ENCODE measurements at regions not wholly inside any gene's neighbourhood (a gene's known extent, or its start where the extent isn't known, plus 50 kb on each side); places are given as distances from the start of the nearest gene placed in this dataset.
"Not testable (repeated sequence)": the region's sequence is repeated elsewhere in the genome, so short reads cannot be mapped to it uniquely, and the experiment has no call there.

GRCh38 chr18:43786893-43787292 lies 509.6 kb upstream of the SYT4 start:
- no peaks in the 10 kb centered on the region for H3K4me1 ChIP-seq
- TF ChIP-seq EZH2 (IDR thresholded peaks at IDR 0.05) = no peak
- TF ChIP-seq EZH2phosphoT487 (IDR thresholded peaks at IDR 0.05) = no peak
- no peak for TF ChIP-seq CTCF (IDR thresholded peaks at IDR 0.05)

GRCh38 chr18:43787721-43788120 lies 510.4 kb upstream of the SYT4 start:
- H2AFZ ChIP-seq (replicated peaks); H3K27me3 Mint-ChIP-seq (ENCODE audit: insufficient read depth, low read depth); H3K36me3 Mint-ChIP-seq; H3K4me1 Mint-ChIP-seq; H4K20me1 ChIP-seq (ENCODE audit: low read depth); H3K4me2 ChIP-seq; H3K9ac ChIP-seq; H3K27ac Mint-ChIP-seq; H3K4me3 Mint-ChIP-seq; H3F3A ChIP-seq (ENCODE audit: low read depth); H3K79me2 ChIP-seq (ENCODE audit: low read depth); H3K9me3 ChIP-seq (ENCODE audit: low read depth); H3K27me3 ChIP-seq; H3K36me3 ChIP-seq; H3K27ac ChIP-seq; H3K4me1 ChIP-seq; H3K9me3 Mint-ChIP-seq; DNase-seq (ENCODE audit: low spot score); H3K4me3 ChIP-seq: not testable (repeated sequence)

More at GRCh38 chr18:43786893-43787292, 509.6 kb upstream of the SYT4 start:
- no peaks in the 10 kb centered on the region for H3K36me3 Mint-ChIP-seq
- H3K27ac Mint-ChIP-seq = no peak overlapping the region
- H4K20me1 ChIP-seq (ENCODE audit: low read depth) = no peaks in the 10 kb centered on the region
- H3K4me3 Mint-ChIP-seq = no peak overlapping the region
- H3K9ac ChIP-seq = no peak overlapping the region
- H3K27ac ChIP-seq = no peak overlapping the region
- no peaks in the 10 kb centered on the region for H3K36me3 ChIP-seq
- no peaks in the 10 kb centered on the region for H3F3A ChIP-seq (ENCODE audit: low read depth)
- DNase-seq (ENCODE audit: low spot score) = no peak
- no peak overlapping the region for H3K4me3 ChIP-seq
- no peaks in the 10 kb centered on the region for H3K27me3 ChIP-seq
- H2AFZ ChIP-seq (replicated peaks) = no peak overlapping the region
- no peaks in the 10 kb centered on the region for H3K9me3 ChIP-seq (ENCODE audit: low read depth)
- no peaks in the 10 kb centered on the region for H3K79me2 ChIP-seq (ENCODE audit: low read depth)
- H3K9me3 Mint-ChIP-seq = no peaks in the 10 kb centered on the region
- H3K4me2 ChIP-seq = no peak overlapping the region
- H3K4me1 Mint-ChIP-seq = no peaks in the 10 kb centered on the region
- no peaks in the 10 kb centered on the region for H3K27me3 Mint-ChIP-seq (ENCODE audit: insufficient read depth, low read depth)

- H3K27ac Mint-ChIP-seq = no peak overlapping the region
- H3K4me3 Mint-ChIP-seq = no peak overlapping the region
- Histone ChIP-seq H3K4me1 (no peaks in the 10 kb centered on the region), H3K79me2 (ENCODE audit: low read depth) (no peaks in the 10 kb centered on the region), H3K9me3 (ENCODE audit: low read depth) (no peaks in the 10 kb centered on the region), H2AFZ (replicated peaks) (no peak overlapping the region), H3K27ac (no peak overlapping the region), H3K4me3 (no peak overlapping the region), H3K9ac (no peak overlapping the region), H3K27me3 (no peaks in the 10 kb centered on the region), H3F3A (ENCODE audit: low read depth) (no peaks in the 10 kb centered on the region), H4K20me1 (ENCODE audit: low read depth) (no peaks in the 10 kb centered on the region), H3K36me3 (no peaks in the 10 kb centered on the region), H3K4me2 (no peak overlapping the region)
- TF ChIP-seq EZH2 (IDR thresholded peaks at IDR 0.05) (no peak), EZH2phosphoT487 (IDR thresholded peaks at IDR 0.05) (no peak), CTCF (IDR thresholded peaks at IDR 0.05) (peak; percentile 48)
- H3K9me3 Mint-ChIP-seq = no peaks in the 10 kb centered on the region
- no peaks in the 10 kb centered on the region for H3K4me1 Mint-ChIP-seq
- no peaks in the 10 kb centered on the region for H3K27me3 Mint-ChIP-seq (ENCODE audit: insufficient read depth, low read depth)
- H3K36me3 Mint-ChIP-seq = no peaks in the 10 kb centered on the region
- peak; percentile 23 for DNase-seq (ENCODE audit: low spot score)
Observed at GRCh38 chr18:43789234-43790000, 512.1 kb upstream of the SYT4 start.

GRCh38 chr18:43793910-43794309 lies 516.6 kb upstream of the SYT4 start:
- H3K27ac ChIP-seq = no peak overlapping the region
- no peak overlapping the region for H3K4me3 ChIP-seq
- H2AFZ ChIP-seq (replicated peaks) = no peak overlapping the region
- no peaks in the 10 kb centered on the region for H3K27me3 ChIP-seq
- Mint-ChIP-seq H3K27ac (no peak overlapping the region), H3K4me3 (no peak overlapping the region), H3K4me1 (no peaks in the 10 kb centered on the region), H3K36me3 (no peaks in the 10 kb centered on the region), H3K9me3 (no peaks in the 10 kb centered on the region), H3K27me3 (ENCODE audit: insufficient read depth, low read depth) (no peaks in the 10 kb centered on the region)
- no peaks in the 10 kb centered on the region for H4K20me1 ChIP-seq (ENCODE audit: low read depth)
- H3K9ac ChIP-seq = no peak overlapping the region
- no peaks in the 10 kb centered on the region for H3K4me1 ChIP-seq
- no peaks in the 10 kb centered on the region for H3K79me2 ChIP-seq (ENCODE audit: low read depth)
- no peak for TF ChIP-seq CTCF (IDR thresholded peaks at IDR 0.05)
- no peak for TF ChIP-seq EZH2phosphoT487 (IDR thresholded peaks at IDR 0.05)
- TF ChIP-seq EZH2 (IDR thresholded peaks at IDR 0.05) = no peak
- H3K4me2 ChIP-seq = no peak overlapping the region
- H3K9me3 ChIP-seq (ENCODE audit: low read depth) = no peaks in the 10 kb centered on the region
- H3F3A ChIP-seq (ENCODE audit: low read depth) = no peaks in the 10 kb centered on the region
- H3K36me3 ChIP-seq = no peaks in the 10 kb centered on the region
- DNase-seq (ENCODE audit: low spot score) = no peak

All from neural progenitor cell (in vitro differentiated cells).